ENCODE measurements at regions not wholly inside any gene's neighbourhood (a gene's known extent, or its start where the extent isn't known, plus 50 kb on each side); places are given as distances from the start of the nearest gene placed in this dataset.
"Not testable (repeated sequence)": the region's sequence is repeated elsewhere in the genome, so short reads cannot be mapped to it uniquely, and the experiment has no call there.

- DNase-seq (ENCODE audit: low spot score): peak; percentile 85
Observed at GRCh38 chr4:23956601-23957364, 66.9 kb upstream of the PPARGC1A start.

GRCh38 chr4:23952258-23952657 is 62.4 kb upstream of the PPARGC1A start:
- no peak for DNase-seq (ENCODE audit: low spot score)

- DNase-seq (ENCODE audit: low spot score): no peak
Observed at GRCh38 chr4:23947826-23948225, 58.0 kb upstream of the PPARGC1A start.

GRCh38 chr4:23946299-23946698 is 56.5 kb upstream of the PPARGC1A start:
- no peak for DNase-seq (ENCODE audit: low spot score)

- peak; percentile 88 for DNase-seq (ENCODE audit: low spot score)
Observed at GRCh38 chr4:23945451-23946017, 55.7 kb upstream of the PPARGC1A start.

GRCh38 chr4:23944556-23944955 is 54.7 kb upstream of the PPARGC1A start:
- DNase-seq (ENCODE audit: low spot score): not testable (repeated sequence)

- DNase-seq (ENCODE audit: low spot score): no peak
Observed at GRCh38 chr4:23943478-23943877, 53.6 kb upstream of the PPARGC1A start.

GRCh38 chr4:23942471-23942870 is 52.6 kb upstream of the PPARGC1A start:
- DNase-seq (ENCODE audit: low spot score): no peak
